ENCODE measurements at regions not wholly inside any gene's neighbourhood (a gene's known extent, or its start where the extent isn't known, plus 50 kb on each side); places are given as distances from the start of the nearest gene placed in this dataset.
A peak's percentile ranks its signal among the peaks of the same experiment; 100 is the strongest.

DNA sequence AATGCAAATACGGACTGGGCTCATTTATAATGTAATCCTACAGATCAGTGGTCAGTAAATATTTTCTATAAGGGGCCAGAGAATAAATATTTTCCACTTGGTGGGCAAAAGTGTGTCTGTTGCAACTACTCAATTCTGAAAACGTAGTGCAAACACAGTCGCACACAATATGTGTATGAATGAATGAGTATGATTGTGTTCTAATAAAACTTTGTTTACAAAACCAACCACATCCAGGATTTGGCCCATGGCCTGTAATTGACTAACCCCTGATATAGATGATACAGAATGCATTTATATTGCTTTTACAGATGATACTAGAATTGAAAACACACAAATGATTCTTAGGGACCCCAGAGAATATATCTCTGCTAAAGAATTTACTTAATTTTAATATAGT, 197.6 kb downstream of the ASB9 start:
- no peak overlapping the region for H3K27ac ChIP-seq
- TF ChIP-seq, protein P1, sequence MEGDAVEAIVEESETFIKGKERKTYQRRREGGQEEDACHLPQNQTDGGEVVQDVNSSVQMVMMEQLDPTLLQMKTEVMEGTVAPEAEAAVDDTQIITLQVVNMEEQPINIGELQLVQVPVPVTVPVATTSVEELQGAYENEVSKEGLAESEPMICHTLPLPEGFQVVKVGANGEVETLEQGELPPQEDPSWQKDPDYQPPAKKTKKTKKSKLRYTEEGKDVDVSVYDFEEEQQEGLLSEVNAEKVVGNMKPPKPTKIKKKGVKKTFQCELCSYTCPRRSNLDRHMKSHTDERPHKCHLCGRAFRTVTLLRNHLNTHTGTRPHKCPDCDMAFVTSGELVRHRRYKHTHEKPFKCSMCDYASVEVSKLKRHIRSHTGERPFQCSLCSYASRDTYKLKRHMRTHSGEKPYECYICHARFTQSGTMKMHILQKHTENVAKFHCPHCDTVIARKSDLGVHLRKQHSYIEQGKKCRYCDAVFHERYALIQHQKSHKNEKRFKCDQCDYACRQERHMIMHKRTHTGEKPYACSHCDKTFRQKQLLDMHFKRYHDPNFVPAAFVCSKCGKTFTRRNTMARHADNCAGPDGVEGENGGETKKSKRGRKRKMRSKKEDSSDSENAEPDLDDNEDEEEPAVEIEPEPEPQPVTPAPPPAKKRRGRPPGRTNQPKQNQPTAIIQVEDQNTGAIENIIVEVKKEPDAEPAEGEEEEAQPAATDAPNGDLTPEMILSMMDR (conservative IDR thresholded peaks at IDR 0.05), result no peak

DNA sequence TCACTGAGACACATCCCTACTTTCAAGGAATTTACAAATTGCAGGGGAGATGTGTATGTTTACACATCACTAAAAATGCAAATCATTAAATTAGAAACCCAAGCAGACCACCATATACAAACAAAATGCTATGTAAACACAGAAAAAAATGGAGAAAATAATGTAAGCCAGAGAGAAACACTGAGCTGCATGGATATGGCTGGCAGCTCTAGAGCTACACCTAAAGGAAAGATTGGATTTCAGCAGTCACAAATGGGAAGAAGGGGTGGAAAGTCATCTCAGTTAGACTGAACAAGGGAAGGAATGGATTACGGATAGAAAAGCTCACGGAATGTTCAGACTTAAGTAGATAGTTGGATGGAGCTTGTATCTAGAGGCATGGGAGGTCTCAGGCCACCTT, 186.3 kb downstream of the MOSPD2 start:
- H3K27ac ChIP-seq, result no peak overlapping the region
- TF ChIP-seq, protein P1 (conservative IDR thresholded peaks at IDR 0.05), result peak; percentile 61

DNA sequence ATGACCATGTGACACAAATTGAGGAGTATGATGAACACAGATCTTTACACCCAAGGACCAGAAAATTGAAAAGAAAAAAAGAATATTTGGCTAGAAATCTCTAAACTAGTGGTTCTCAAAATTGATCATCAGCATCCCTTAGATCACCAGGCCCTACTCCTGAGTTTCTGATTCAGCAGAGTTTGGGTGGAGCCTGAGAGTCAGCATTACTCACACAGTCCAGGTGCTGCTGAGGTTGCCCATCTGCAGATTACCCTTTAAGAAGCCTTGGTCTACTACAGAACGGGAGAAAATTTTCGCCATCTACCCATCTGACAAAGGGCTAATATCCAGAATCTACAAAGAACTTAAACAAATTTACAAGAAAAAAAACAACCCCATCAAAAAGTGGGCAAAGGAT, 182.8 kb downstream of the MOSPD2 start:
- TF ChIP-seq, protein P1 (conservative IDR thresholded peaks at IDR 0.05), result no peak
- no peak overlapping the region for H3K27ac ChIP-seq

DNA sequence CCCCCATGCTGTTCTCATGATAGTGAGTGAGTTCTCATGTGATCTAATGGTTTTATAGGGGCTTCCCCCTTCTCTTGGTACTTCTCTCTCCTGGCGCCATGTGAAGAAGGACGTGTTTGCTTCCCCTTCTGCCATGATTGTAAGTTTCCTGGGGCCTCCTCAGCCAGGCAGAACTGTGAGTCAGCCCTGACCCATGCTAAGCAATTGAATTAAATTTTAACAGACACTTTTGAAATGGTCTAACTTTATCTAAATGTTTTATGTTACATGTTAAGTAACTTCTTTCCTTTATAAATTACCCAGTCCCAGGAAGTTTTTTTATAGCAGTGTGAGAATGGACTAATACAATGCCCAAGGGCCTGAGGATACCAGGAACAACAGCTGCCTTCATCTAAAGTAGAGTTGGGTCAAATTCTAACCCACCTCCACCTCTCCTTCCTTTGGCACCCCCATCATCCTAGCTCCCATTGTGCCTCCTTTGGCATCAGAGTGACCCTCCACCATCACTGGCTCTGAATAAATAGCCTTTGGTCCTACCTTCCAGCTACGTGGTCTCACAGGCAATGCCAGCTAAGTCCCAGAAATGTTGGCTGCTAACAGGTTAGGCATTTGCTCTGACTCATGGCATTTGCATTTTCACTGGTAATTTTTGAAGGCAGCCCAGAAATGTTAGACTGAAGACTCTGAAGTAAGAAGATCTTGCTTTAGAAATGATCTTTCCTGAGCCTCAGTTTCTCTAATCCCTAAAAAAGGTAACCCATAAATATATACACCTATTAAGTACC, 182.1 kb downstream of the MOSPD2 start:
- H3K27ac ChIP-seq, result no peak overlapping the region
- TF ChIP-seq, protein P1 (conservative IDR thresholded peaks at IDR 0.05), result no peak

DNA sequence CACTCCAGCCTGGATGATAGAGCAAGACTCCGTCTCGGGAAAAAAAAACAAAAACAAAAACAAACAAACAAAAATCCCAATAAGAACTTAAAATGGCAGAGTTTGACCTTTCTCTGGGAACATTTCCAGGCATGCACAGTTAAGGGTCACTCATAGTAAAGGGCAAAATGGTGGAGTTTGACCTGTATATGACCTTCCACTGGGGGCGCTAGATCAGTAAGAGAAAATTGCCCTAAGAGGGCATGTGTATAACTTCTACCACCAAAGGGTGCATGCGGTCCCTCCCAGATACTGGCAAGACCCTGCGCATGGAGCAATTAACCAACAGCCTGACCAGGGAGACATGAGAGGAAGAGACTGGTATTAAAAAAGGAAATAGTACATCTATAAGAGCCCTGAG, 177.2 kb downstream of the MOSPD2 start:
- H3K27ac ChIP-seq, result no peak overlapping the region
- TF ChIP-seq, protein P1 (conservative IDR thresholded peaks at IDR 0.05), result no peak

DNA sequence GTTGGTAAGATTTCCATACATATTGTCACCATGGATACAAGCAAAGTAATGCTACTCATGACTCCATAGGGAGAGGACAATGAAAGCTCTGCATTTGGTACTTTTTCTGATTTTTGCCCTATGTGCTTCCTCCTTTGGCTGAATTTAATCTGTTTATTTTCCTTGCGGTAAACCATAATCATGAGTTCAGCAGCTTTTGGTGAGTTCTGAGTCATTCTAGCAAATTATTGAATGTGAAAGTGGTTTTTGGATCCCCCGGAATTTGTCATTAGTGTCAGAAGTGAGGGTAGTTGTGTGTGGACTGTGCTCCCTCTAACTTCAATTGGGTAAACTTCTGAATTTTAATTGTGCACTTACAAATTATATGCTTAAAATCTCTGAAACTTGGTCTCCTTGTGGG, 170.3 kb downstream of the MOSPD2 start:
- TF ChIP-seq, protein P1 (conservative IDR thresholded peaks at IDR 0.05), result no peak
- no peak overlapping the region for H3K27ac ChIP-seq

DNA sequence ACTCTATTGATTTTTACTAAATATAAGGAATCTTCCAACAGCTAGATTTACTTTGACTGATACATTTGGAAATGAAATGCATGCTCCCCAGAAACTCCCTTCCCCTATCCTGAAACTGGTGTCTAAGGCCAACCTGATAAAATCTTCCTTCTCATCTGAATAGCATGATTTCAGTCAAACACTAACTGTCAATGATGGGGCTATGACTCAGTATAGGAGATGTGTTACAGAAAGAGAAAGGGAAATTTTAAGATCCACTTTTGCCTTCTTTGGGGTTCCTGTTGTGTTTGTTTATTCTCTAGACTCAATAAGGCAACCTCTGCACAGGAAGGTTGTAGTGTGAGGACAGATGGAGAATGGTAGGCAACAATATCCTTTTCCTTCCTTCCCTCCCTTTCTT, 160.7 kb downstream of the MOSPD2 start:
- no peak overlapping the region for H3K27ac ChIP-seq
- TF ChIP-seq, protein P1 (conservative IDR thresholded peaks at IDR 0.05), result no peak
